Endothelial cell of umbilical vein (primary cell): ENCODE measurements at regions not wholly inside any gene's neighbourhood (a gene's known extent, or its start where the extent isn't known, plus 50 kb on each side); places are given as distances from the start of the nearest gene placed in this dataset.

Experiments
- BruUV-seq: library from RNA; stranded (reverse); fragments of 400-500 nt; replicated peaks from 2 replicates; lab custom pipeline; 2021; lab: Mats Ljungman, UMichigan
- CTCF ChIA-PET: fragments of 300-600, 350-600 bp; sonication (Branson Sonifier 250); formaldehyde crosslinking; loops from one replicate; lab custom pipeline; 2021; ENCODE audit warnings: antibody characterized with exemption, inconsistent platforms; lab: Charles Lee
- POLR2A ChIA-PET: fragments of 300-600, 350-600 bp; sonication (Branson Sonifier 250); formaldehyde crosslinking; loops from one replicate; lab custom pipeline; 2021; ENCODE audit warnings: antibody characterized with exemption, inconsistent platforms; lab: Charles Lee
- DNase-seq: peaks from one replicate; pipeline ENCODE4 v3.0.0-alpha.2; 2011; ENCODE audit warnings: low read depth, low spot score
- FAIRE-seq: peaks from 2 replicates; lab custom pipeline; 2011; peaks lifted over from hg19 to GRCh38; lab: Jason Lieb, UNC
- H2AFZ ChIP-seq: 2 replicates; pipeline ENCODE4 v1.6.0; 2012; ENCODE audit warnings: low read depth, low read length, control low read depth, inconsistent platforms
- H3K27ac ChIP-seq: 2 replicates; pipeline ENCODE4 v1.5.1; 2011; ENCODE audit warnings: low read depth, mild to moderate bottlenecking, control low read depth, low read length, moderate library complexity; ENCODE audit not compliant: insufficient read depth
- H3K27me3 ChIP-seq, 2 experiments: 2 replicates each; pipeline versions ENCODE4 v1.6.0 to v1.6.1; 2011; ENCODE audit warnings: low read length in 2 of 2, mixed read lengths in 1 of 2; ENCODE audit not compliant: control insufficient read depth in 2 of 2, insufficient read depth in 2 of 2
- H3K36me3 ChIP-seq, 2 experiments: 2 replicates in 1 of 2; 3 replicates in 1 of 2; pipeline ENCODE4 v1.5.1; 2011; ENCODE audit warnings: low read length in 2 of 2, mild to moderate bottlenecking in 1 of 2, moderate library complexity in 1 of 2; ENCODE audit not compliant: control insufficient read depth in 2 of 2, insufficient read depth in 2 of 2; ENCODE audit errors: extremely low read depth in 1 of 2
- H3K4me1 ChIP-seq: 3 replicates; pipeline ENCODE4 v1.5.1; 2011; ENCODE audit warnings: mild to moderate bottlenecking, low read length; ENCODE audit not compliant: control insufficient read depth, insufficient read depth; ENCODE audit errors: extremely low read depth
- H3K4me2 ChIP-seq: 2 replicates; pipeline ENCODE4 v1.6.1; 2011; ENCODE audit warnings: low read length, control low read depth, mixed read lengths; ENCODE audit not compliant: insufficient read depth
- H3K4me3 ChIP-seq, 3 experiments: fragments of 200-600 bp in 1 of 3; sonication (generic), shearing (Covaris generic) in 1 of 3; replicated peaks in 1 of 3; 2 replicates each; pipeline ENCODE4 v1.5.1; 2011 to 2016; ENCODE audit warnings: control low read depth in 3 of 3, low read length in 3 of 3, mild to moderate bottlenecking in 2 of 3, inconsistent platforms in 1 of 3, low read depth in 1 of 3, moderate library complexity in 1 of 3; ENCODE audit not compliant: insufficient read depth in 1 of 3
- H3K79me2 ChIP-seq: 2 replicates; pipeline ENCODE4 v1.6.0; 2012; ENCODE audit warnings: low read length, inconsistent platforms; ENCODE audit not compliant: control insufficient read depth, insufficient read depth
- H3K9ac ChIP-seq: replicated peaks from 2 replicates; pipeline ENCODE3; 2011; ENCODE audit warnings: low read length, control low read depth; ENCODE audit not compliant: insufficient read depth; ENCODE audit errors: extremely low read depth
- H3K9me1 ChIP-seq: replicated peaks from 3 replicates; pipeline ENCODE4 v1.6.0; 2011; ENCODE audit warnings: mild to moderate bottlenecking, low read length; ENCODE audit not compliant: control insufficient read depth, insufficient read depth; ENCODE audit errors: extremely low read depth
- H3K9me3 ChIP-seq: replicated peaks from 2 replicates; pipeline ENCODE4 v1.5.1; 2012; ENCODE audit warnings: low read length, inconsistent platforms; ENCODE audit not compliant: control insufficient read depth, insufficient read depth
- H4K20me1 ChIP-seq: replicated peaks from 2 replicates; pipeline ENCODE3; 2011; ENCODE audit warnings: mild to moderate bottlenecking, low read length; ENCODE audit not compliant: control insufficient read depth, insufficient read depth; ENCODE audit errors: extremely low read depth
- EZH2 ChIP-seq: IDR thresholded peaks from 2 replicates; pipeline ENCODE4 v1.6.1; 2012; ENCODE audit warnings: borderline replicate concordance, low read depth, mild to moderate bottlenecking, moderate library complexity, low read length, inconsistent platforms; ENCODE audit not compliant: severe bottlenecking
- FOS ChIP-seq: IDR thresholded peaks from 2 replicates; pipeline ENCODE4 v1.6.1; 2011; ENCODE audit warnings: mild to moderate bottlenecking, low read length, moderate library complexity, borderline replicate concordance; ENCODE audit not compliant: insufficient read depth
- GATA2 ChIP-seq: IDR thresholded peaks from 2 replicates; pipeline ENCODE4 v1.7.0; 2011; ENCODE audit warnings: low read depth, mild to moderate bottlenecking, moderate library complexity, mixed read lengths, low read length; ENCODE audit not compliant: insufficient read length, insufficient read depth
- JUN ChIP-seq: IDR thresholded peaks from 2 replicates; pipeline ENCODE4 v1.6.1; 2011; ENCODE audit warnings: borderline replicate concordance, low read depth; ENCODE audit not compliant: insufficient read length, insufficient read depth
- MYC ChIP-seq: IDR thresholded peaks from one replicate; pipeline ENCODE4 v1.6.1; 2011; ENCODE audit warnings: mild to moderate bottlenecking, low read depth, low read length
- POLR2A ChIP-seq: IDR thresholded peaks from 2 replicates; pipeline ENCODE4 v1.6.1; 2012; ENCODE audit warnings: low read depth, mild to moderate bottlenecking, control low read depth, low read length
- POLR2AphosphoS5 ChIP-seq: IDR thresholded peaks from 2 replicates; pipeline ENCODE4 v1.6.1; 2012; ENCODE audit warnings: low read depth, mild to moderate bottlenecking, control low read depth, low read length, moderate library complexity; ENCODE audit not compliant: insufficient read depth
- dilution Hi-C: fragments of 300-500 bp; cut with MboI; formaldehyde crosslinking; loops from one replicate; pipeline ENCODE4 v1.15.0; 2019; ENCODE audit warnings: low sequenced_read_pairs; ENCODE audit not compliant: extremely low pct_ligation_motif_present
- intact Hi-C: fragments of 100-400 bp; cut with micrococcal nuclease; formaldehyde crosslinking; loops from one replicate; pipeline ENCODE4 v1.10.0; 2022
- TF ChIP-seq, protein P1 (sequence below), 2 donors: IDR thresholded peaks; 1 replicate in 1 of 2; 2 replicates in 1 of 2; pipeline ENCODE4 v1.5.1; 2011; ENCODE audit warnings: low read length in 2 of 2, mild to moderate bottlenecking in 2 of 2, moderate library complexity in 2 of 2, control low read depth in 1 of 2, inconsistent platforms in 1 of 2, low read depth in 1 of 2; ENCODE audit not compliant: insufficient read depth in 1 of 2; ENCODE audit errors: extremely low read depth in 1 of 2
- TF ChIP-seq, protein P2 (sequence below): IDR thresholded peaks from 2 replicates; pipeline ENCODE4 v1.6.1; 2011; ENCODE audit not compliant: insufficient read depth, insufficient read length

DNA sequence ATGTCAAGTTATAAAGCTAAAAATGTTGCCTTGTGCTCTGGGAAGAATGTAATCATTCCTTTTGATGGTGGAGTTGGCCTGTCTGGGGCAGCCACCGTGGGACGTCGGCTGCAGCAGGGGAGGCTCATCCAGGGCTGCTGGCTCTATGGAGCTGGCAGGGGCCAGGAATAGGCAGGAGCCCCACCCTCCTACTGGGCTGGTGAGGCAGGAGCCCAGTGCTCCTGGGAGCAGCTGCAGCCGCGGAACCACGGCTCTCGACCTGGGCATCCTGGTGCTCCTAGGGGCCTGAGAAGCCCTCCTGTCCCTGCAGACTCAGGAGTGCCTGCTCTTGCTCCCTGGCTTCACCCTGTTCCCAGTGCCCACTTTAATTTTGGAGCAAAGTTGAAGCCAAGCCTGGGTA lies 127.1 kb downstream of the DIPK2A start:
- Histone ChIP-seq H3K27me3 (no peaks in the 10 kb centered on the region), H3K36me3 (no peaks in the 10 kb centered on the region), H3K9me1 (no peaks in the 10 kb centered on the region), H3K4me2 (no peak overlapping the region), H3K79me2 (no peaks in the 10 kb centered on the region), H3K4me1 (no peaks in the 10 kb centered on the region), H3K4me3 (no peak overlapping the region), H3K9me3 (no peaks in the 10 kb centered on the region), H3K27ac (no peak overlapping the region), H2AFZ (no peak overlapping the region), H4K20me1 (no peaks in the 10 kb centered on the region), H3K9ac (no peak overlapping the region)
- ChIA-PET CTCF (no interaction called here), POLR2A (no interaction called here)
- TF ChIP-seq, protein P1, sequence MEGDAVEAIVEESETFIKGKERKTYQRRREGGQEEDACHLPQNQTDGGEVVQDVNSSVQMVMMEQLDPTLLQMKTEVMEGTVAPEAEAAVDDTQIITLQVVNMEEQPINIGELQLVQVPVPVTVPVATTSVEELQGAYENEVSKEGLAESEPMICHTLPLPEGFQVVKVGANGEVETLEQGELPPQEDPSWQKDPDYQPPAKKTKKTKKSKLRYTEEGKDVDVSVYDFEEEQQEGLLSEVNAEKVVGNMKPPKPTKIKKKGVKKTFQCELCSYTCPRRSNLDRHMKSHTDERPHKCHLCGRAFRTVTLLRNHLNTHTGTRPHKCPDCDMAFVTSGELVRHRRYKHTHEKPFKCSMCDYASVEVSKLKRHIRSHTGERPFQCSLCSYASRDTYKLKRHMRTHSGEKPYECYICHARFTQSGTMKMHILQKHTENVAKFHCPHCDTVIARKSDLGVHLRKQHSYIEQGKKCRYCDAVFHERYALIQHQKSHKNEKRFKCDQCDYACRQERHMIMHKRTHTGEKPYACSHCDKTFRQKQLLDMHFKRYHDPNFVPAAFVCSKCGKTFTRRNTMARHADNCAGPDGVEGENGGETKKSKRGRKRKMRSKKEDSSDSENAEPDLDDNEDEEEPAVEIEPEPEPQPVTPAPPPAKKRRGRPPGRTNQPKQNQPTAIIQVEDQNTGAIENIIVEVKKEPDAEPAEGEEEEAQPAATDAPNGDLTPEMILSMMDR (IDR thresholded peaks at IDR 0.05; ENCODE audit: extremely low read depth in 1 of 2, insufficient read depth in 1 of 2, low read depth in 1 of 2, low read length in 2 of 2), result no peak
- TF ChIP-seq EZH2 (no peak), POLR2AphosphoS5 (no peak), JUN (no peak), MYC (no peak), FOS (no peak), GATA2 (no peak), POLR2A (no peak)
- TF ChIP-seq, protein P2, sequence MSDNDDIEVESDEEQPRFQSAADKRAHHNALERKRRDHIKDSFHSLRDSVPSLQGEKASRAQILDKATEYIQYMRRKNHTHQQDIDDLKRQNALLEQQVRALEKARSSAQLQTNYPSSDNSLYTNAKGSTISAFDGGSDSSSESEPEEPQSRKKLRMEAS, result no peak
- dilution Hi-C loops (no loop called here), intact Hi-C loops (no loop called here)
- FAIRE-seq, result no peak
- DNase-seq, result no peak
- no TSS peak for BruUV-seq
